Mammary epithelial cell (primary cell): ENCODE measurements at regions not wholly inside any gene's neighbourhood (a gene's known extent, or its start where the extent isn't known, plus 50 kb on each side); places are given as distances from the start of the nearest gene placed in this dataset.
"Not testable (repeated sequence)": the region's sequence is repeated elsewhere in the genome, so short reads cannot be mapped to it uniquely, and the experiment has no call there.

Experiments used
- EZH2 ChIP-seq: IDR thresholded peaks from 2 replicates; pipeline ENCODE4 v1.6.1; 2012; ENCODE audit warnings: low read length, inconsistent platforms, borderline replicate concordance
- TF ChIP-seq, protein P1 (sequence below), 2 donors: IDR thresholded peaks in 1 of 2; conservative IDR thresholded peaks in 1 of 2; 2 replicates each; pipeline ENCODE4 v1.5.1; 2011 to 2012; ENCODE audit warnings: inconsistent platforms in 2 of 2, low read length in 2 of 2, mild to moderate bottlenecking in 2 of 2, control low read depth in 1 of 2, low read depth in 1 of 2; ENCODE audit not compliant: insufficient read depth in 1 of 2; ENCODE audit errors: extremely low read depth in 1 of 2

DNA sequence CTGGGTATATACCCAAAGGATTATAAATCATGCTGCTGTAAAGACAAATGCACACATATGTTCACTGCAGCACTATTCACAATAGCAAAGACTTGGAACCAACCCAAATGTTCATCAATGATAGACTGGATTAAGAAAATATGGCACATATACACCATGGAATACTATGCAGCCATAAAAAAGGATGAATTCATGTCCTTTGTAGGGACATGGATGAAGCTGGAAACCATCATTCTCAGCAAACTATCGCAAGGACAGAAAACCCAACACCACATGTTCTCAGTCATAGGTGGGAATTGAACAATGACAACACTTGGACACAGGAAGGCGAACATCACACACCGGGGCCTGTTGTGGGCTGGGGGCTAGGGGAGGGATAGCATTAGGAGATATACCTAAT lies 406.1 kb downstream of the NFIB start:
- TF ChIP-seq EZH2: not testable (repeated sequence)
- TF ChIP-seq, protein P1, sequence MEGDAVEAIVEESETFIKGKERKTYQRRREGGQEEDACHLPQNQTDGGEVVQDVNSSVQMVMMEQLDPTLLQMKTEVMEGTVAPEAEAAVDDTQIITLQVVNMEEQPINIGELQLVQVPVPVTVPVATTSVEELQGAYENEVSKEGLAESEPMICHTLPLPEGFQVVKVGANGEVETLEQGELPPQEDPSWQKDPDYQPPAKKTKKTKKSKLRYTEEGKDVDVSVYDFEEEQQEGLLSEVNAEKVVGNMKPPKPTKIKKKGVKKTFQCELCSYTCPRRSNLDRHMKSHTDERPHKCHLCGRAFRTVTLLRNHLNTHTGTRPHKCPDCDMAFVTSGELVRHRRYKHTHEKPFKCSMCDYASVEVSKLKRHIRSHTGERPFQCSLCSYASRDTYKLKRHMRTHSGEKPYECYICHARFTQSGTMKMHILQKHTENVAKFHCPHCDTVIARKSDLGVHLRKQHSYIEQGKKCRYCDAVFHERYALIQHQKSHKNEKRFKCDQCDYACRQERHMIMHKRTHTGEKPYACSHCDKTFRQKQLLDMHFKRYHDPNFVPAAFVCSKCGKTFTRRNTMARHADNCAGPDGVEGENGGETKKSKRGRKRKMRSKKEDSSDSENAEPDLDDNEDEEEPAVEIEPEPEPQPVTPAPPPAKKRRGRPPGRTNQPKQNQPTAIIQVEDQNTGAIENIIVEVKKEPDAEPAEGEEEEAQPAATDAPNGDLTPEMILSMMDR (conservative IDR thresholded peaks at IDR 0.05 in 1 of 2, IDR thresholded peaks at IDR 0.05 in 1 of 2; ENCODE audit: extremely low read depth in 1 of 2, insufficient read depth in 1 of 2, low read depth in 1 of 2, low read length in 2 of 2): not testable (repeated sequence)
